SK-N-SH treated with all-trans-retinoic acid at 6 μM for 48 hours (cell line): ENCODE measurements at regions not wholly inside any gene's neighbourhood (a gene's known extent, or its start where the extent isn't known, plus 50 kb on each side); places are given as distances from the start of the nearest gene placed in this dataset.

Source experiments
- ATAC-seq: fragments of 200-7000 bp; cut with Tn5 transposase; 3 replicates; pipeline ENCODE4 v1.9.1; 2020; ENCODE audit warnings: mild to moderate bottlenecking, moderate library complexity
- ARNTL ChIP-seq: fragments of 450-650 bp; formaldehyde crosslinking; IDR thresholded peaks from 2 replicates; pipeline ENCODE4 v1.5.0; 2020; ENCODE audit warnings: low read depth, mild to moderate bottlenecking, moderate library complexity, borderline replicate concordance
- BACH2 ChIP-seq: fragments of 250-450 bp; sonication (Bioruptor Pico); IDR thresholded peaks from 2 replicates; pipeline ENCODE4 v1.9.0; 2021; ENCODE audit warnings: mild to moderate bottlenecking, borderline replicate concordance
- CSDC2 ChIP-seq: fragments of 250-450 bp; sonication (Bioruptor Pico); IDR thresholded peaks from 2 replicates; pipeline ENCODE4 v1.5.0; 2020; ENCODE audit warnings: mild to moderate bottlenecking, moderate library complexity
- ESRRG ChIP-seq: fragments of 250-450 bp; sonication (Bioruptor Pico); IDR thresholded peaks from 2 replicates; pipeline ENCODE4 v1.6.1; 2021; ENCODE audit warnings: mild to moderate bottlenecking
- GLIS3 ChIP-seq: fragments of 250-450 bp; sonication (Bioruptor Pico); IDR thresholded peaks from 2 replicates; pipeline ENCODE4 v1.5.0; 2020; ENCODE audit warnings: mild to moderate bottlenecking, moderate library complexity
- ISL1 ChIP-seq: fragments of 250-450 bp; sonication (Bioruptor Pico); IDR thresholded peaks from 2 replicates; pipeline ENCODE4 v2.1.2; 2022; ENCODE audit warnings: mild to moderate bottlenecking, moderate library complexity
- OSR1 ChIP-seq: fragments of 250-450 bp; sonication (Bioruptor Pico); IDR thresholded peaks from 2 replicates; pipeline ENCODE4 v1.8.0; 2022; ENCODE audit warnings: moderate library complexity, mild to moderate bottlenecking, inconsistent platforms
- PATZ1 ChIP-seq: fragments of 250-450 bp; sonication (Bioruptor Pico); IDR thresholded peaks from 2 replicates; pipeline ENCODE4 v1.8.0; 2020; ENCODE audit warnings: mild to moderate bottlenecking, moderate library complexity, borderline replicate concordance
- RARB ChIP-seq: fragments of 250-450 bp; sonication (Bioruptor Pico); IDR thresholded peaks from 2 replicates; pipeline ENCODE4 v1.8.0; 2021; ENCODE audit warnings: mild to moderate bottlenecking, moderate library complexity
- SNAI2 ChIP-seq: fragments of 250-450 bp; sonication (Bioruptor Pico); IDR thresholded peaks from 2 replicates; pipeline ENCODE4 v1.5.0; 2020; ENCODE audit warnings: mild to moderate bottlenecking, moderate library complexity
- TCF4 ChIP-seq: fragments of 250-450 bp; sonication (Bioruptor Pico); IDR thresholded peaks from 2 replicates; pipeline ENCODE4 v1.8.0; 2021; ENCODE audit warnings: mild to moderate bottlenecking, moderate library complexity, borderline replicate concordance
- TOX ChIP-seq: fragments of 250-450 bp; sonication (Bioruptor Pico); IDR thresholded peaks from 2 replicates; pipeline ENCODE4 v1.8.0; 2021; ENCODE audit warnings: mild to moderate bottlenecking, moderate library complexity, borderline replicate concordance
- TSHZ2 ChIP-seq: fragments of 250-450 bp; sonication (Bioruptor Pico); IDR thresholded peaks from 2 replicates; pipeline ENCODE4 v1.5.0; 2020; ENCODE audit warnings: mild to moderate bottlenecking, moderate library complexity
- ZC3H10 ChIP-seq: fragments of 250-450 bp; sonication (Bioruptor Pico); IDR thresholded peaks from 2 replicates; pipeline ENCODE4 v1.5.1; 2021; ENCODE audit warnings: mild to moderate bottlenecking, moderate library complexity
- ZFP3 ChIP-seq: fragments of 250-450 bp; sonication (Bioruptor Pico); IDR thresholded peaks from 2 replicates; pipeline ENCODE4 v1.5.0; 2020; ENCODE audit warnings: mild to moderate bottlenecking, moderate library complexity
- ZFP30 ChIP-seq: fragments of 450-650 bp; formaldehyde crosslinking; IDR thresholded peaks from 2 replicates; pipeline ENCODE4 v1.5.0; 2022; ENCODE audit warnings: mild to moderate bottlenecking, moderate library complexity
- ZNF565 ChIP-seq: fragments of 450-650 bp; formaldehyde crosslinking; conservative IDR thresholded peaks from 2 replicates; pipeline ENCODE4 v1.5.0; 2020; ENCODE audit warnings: low read depth, mild to moderate bottlenecking, moderate library complexity
- ZNF70 ChIP-seq: fragments of 450-650 bp; formaldehyde crosslinking; IDR thresholded peaks from 2 replicates; pipeline ENCODE4 v1.5.0; 2020; ENCODE audit warnings: mild to moderate bottlenecking, moderate library complexity
- ZNF8 ChIP-seq: fragments of 450-650 bp; formaldehyde crosslinking; IDR thresholded peaks from 2 replicates; pipeline ENCODE4 v1.5.0; 2020; ENCODE audit warnings: mild to moderate bottlenecking, moderate library complexity
- TF ChIP-seq, protein P1 (sequence below): fragments of 250-450 bp; sonication (Bioruptor Pico); IDR thresholded peaks from 2 replicates; pipeline ENCODE4 v1.8.0; 2021; ENCODE audit warnings: low read depth, mild to moderate bottlenecking, moderate library complexity, borderline replicate concordance
- TF ChIP-seq, protein P2 (sequence below): fragments of 250-450 bp; sonication (Bioruptor Pico); IDR thresholded peaks from 2 replicates; pipeline ENCODE4 v1.5.1; 2021; ENCODE audit warnings: mild to moderate bottlenecking, moderate library complexity
- TF ChIP-seq, protein P3 (sequence below): fragments of 250-450 bp; sonication (Bioruptor Pico); IDR thresholded peaks from 2 replicates; pipeline ENCODE4 v1.5.1; 2020; ENCODE audit warnings: low read depth, mild to moderate bottlenecking, moderate library complexity

- TF ChIP-seq TOX (CRISPR knock-in tag) (no peak), ZNF8 (CRISPR knock-in tag) (no peak)
These were observed 164.5 kb upstream of the CXADR start (continued) for GRCh38 chr21:17348357-17348756.

- TF ChIP-seq ZNF70 (CRISPR knock-in tag) (no peak), ZFP3 (CRISPR knock-in tag) (no peak), TSHZ2 (no peak), ZNF565 (CRISPR knock-in tag) (no peak), ISL1 (no peak), PATZ1 (no peak), ZFP30 (CRISPR knock-in tag) (no peak), ESRRG (CRISPR knock-in tag) (no peak), SNAI2 (CRISPR knock-in tag) (no peak), ZNF8 (CRISPR knock-in tag) (no peak), CSDC2 (CRISPR knock-in tag) (no peak), BACH2 (no peak), ARNTL (no peak), RARB (no peak), TCF4 (no peak)
- TF ChIP-seq, protein P1, sequence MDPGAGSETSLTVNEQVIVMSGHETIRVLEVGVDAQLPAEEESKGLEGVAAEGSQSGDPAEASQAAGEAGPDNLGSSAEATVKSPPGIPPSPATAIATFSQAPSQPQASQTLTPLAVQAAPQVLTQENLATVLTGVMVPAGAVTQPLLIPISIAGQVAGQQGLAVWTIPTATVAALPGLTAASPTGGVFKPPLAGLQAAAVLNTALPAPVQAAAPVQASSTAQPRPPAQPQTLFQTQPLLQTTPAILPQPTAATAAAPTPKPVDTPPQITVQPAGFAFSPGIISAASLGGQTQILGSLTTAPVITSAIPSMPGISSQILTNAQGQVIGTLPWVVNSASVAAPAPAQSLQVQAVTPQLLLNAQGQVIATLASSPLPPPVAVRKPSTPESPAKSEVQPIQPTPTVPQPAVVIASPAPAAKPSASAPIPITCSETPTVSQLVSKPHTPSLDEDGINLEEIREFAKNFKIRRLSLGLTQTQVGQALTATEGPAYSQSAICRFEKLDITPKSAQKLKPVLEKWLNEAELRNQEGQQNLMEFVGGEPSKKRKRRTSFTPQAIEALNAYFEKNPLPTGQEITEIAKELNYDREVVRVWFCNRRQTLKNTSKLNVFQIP (CRISPR knock-in tag): no peak
- TF ChIP-seq, protein P2, sequence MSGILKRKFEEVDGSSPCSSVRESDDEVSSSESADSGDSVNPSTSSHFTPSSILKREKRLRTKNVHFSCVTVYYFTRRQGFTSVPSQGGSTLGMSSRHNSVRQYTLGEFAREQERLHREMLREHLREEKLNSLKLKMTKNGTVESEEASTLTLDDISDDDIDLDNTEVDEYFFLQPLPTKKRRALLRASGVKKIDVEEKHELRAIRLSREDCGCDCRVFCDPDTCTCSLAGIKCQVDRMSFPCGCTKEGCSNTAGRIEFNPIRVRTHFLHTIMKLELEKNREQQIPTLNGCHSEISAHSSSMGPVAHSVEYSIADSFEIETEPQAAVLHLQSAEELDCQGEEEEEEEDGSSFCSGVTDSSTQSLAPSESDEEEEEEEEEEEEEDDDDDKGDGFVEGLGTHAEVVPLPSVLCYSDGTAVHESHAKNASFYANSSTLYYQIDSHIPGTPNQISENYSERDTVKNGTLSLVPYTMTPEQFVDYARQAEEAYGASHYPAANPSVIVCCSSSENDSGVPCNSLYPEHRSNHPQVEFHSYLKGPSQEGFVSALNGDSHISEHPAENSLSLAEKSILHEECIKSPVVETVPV (CRISPR knock-in tag): no peak
- ATAC-seq: no peak
These were observed 164.0 kb upstream of the CXADR start for GRCh38 chr21:17348849-17349248.

GRCh38 chr21:17351766-17352165 lies 161.1 kb upstream of the CXADR start:
- TF ChIP-seq TSHZ2 (no peak), ZNF565 (CRISPR knock-in tag) (no peak), ZNF70 (CRISPR knock-in tag) (no peak), TOX (CRISPR knock-in tag) (no peak), ISL1 (no peak), ESRRG (CRISPR knock-in tag) (no peak), RARB (no peak), OSR1 (CRISPR knock-in tag) (no peak), PATZ1 (no peak), GLIS3 (CRISPR knock-in tag) (no peak), ZC3H10 (CRISPR knock-in tag) (no peak)
- TF ChIP-seq, protein P2 (CRISPR knock-in tag): no peak
- TF ChIP-seq, protein P3, sequence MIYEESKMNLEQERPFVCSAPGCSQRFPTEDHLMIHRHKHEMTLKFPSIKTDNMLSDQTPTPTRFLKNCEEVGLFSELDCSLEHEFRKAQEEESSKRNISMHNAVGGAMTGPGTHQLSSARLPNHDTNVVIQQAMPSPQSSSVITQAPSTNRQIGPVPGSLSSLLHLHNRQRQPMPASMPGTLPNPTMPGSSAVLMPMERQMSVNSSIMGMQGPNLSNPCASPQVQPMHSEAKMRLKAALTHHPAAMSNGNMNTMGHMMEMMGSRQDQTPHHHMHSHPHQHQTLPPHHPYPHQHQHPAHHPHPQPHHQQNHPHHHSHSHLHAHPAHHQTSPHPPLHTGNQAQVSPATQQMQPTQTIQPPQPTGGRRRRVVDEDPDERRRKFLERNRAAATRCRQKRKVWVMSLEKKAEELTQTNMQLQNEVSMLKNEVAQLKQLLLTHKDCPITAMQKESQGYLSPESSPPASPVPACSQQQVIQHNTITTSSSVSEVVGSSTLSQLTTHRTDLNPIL (CRISPR knock-in tag): no peak
- TF ChIP-seq, all 23 proteins: peak for 0
- no peak for ATAC-seq
